ENCODE measurements at regions not wholly inside any gene's neighbourhood (a gene's known extent, or its start where the extent isn't known, plus 50 kb on each side); places are given as distances from the start of the nearest gene placed in this dataset.

- no peaks in the 10 kb centered on the region for H3K36me3 ChIP-seq (ENCODE audit: low read depth, missing control alignments)
- DNase-seq = no peak
- H3K27ac ChIP-seq = no peak overlapping the region
- intact Hi-C loops (cut with DNase I; ENCODE audit: low total_unique reads) = no loop called here
- H3K4me1 ChIP-seq = no peaks in the 10 kb centered on the region
- no peaks in the 10 kb centered on the region for H3K9me3 ChIP-seq
- no peaks in the 10 kb centered on the region for H3K27me3 ChIP-seq
- TF ChIP-seq POLR2A (IDR thresholded peaks at IDR 0.05) = no peak
- H3K4me3 ChIP-seq = no peak overlapping the region
- 59 to 68% methylated on average over 2 of the region's 2 CpGs for WGBS, 2 donors
Measured at GRCh38 chr2:180669016-180669415, 311.4 kb upstream of the UBE2E3 start.

GRCh38 chr2:180664507-180664906, 315.9 kb upstream of the UBE2E3 start:
- no peaks in the 10 kb centered on the region for H3K36me3 ChIP-seq (ENCODE audit: low read depth, missing control alignments)
- intact Hi-C loops (cut with DNase I; ENCODE audit: low total_unique reads) = no loop called here
- no peaks in the 10 kb centered on the region for H3K4me1 ChIP-seq
- H3K27ac ChIP-seq = no peak overlapping the region
- WGBS, 2 donors = 94 to 95% methylated on average over 2 of the region's 2 CpGs
- H3K9me3 ChIP-seq = no peaks in the 10 kb centered on the region
- H3K4me3 ChIP-seq = no peak overlapping the region
- TF ChIP-seq CTCF (IDR thresholded peaks at IDR 0.05) = no peak
- TF ChIP-seq POLR2A (IDR thresholded peaks at IDR 0.05) = no peak
- DNase-seq = no peak
- H3K27me3 ChIP-seq = no peaks in the 10 kb centered on the region

GRCh38 chr2:180662941-180663471, 317.4 kb upstream of the UBE2E3 start:
- no peaks in the 10 kb centered on the region for H3K9me3 ChIP-seq
- TF ChIP-seq POLR2A (IDR thresholded peaks at IDR 0.05) = no peak
- no peak for TF ChIP-seq CTCF (IDR thresholded peaks at IDR 0.05)
- no peaks in the 10 kb centered on the region for H3K27me3 ChIP-seq
- no peak for DNase-seq
- no peaks in the 10 kb centered on the region for H3K36me3 ChIP-seq (ENCODE audit: low read depth, missing control alignments)
- H3K4me3 ChIP-seq = no peak overlapping the region
- 81 to 85% methylated on average over 3 of the region's 3 CpGs for WGBS, 2 donors
- H3K27ac ChIP-seq = no peak overlapping the region
- H3K4me1 ChIP-seq = no peaks in the 10 kb centered on the region
- intact Hi-C loops (cut with DNase I; ENCODE audit: low total_unique reads) = no loop called here

- Histone ChIP-seq H3K4me3 (no peak overlapping the region), H3K9me3 (no peaks in the 10 kb centered on the region)
- no peak for DNase-seq
Measured at GRCh38 chr2:180662521-180662920, 317.9 kb upstream of the UBE2E3 start.

GRCh38 chr2:180661686-180662030, 318.7 kb upstream of the UBE2E3 start:
- no peak overlapping the region for H3K27ac ChIP-seq
- H3K36me3 ChIP-seq (ENCODE audit: low read depth, missing control alignments) = no peaks in the 10 kb centered on the region
- H3K4me1 ChIP-seq = no peaks in the 10 kb centered on the region
- intact Hi-C loops (cut with DNase I; ENCODE audit: low total_unique reads) = no loop called here
- TF ChIP-seq CTCF (IDR thresholded peaks at IDR 0.05) (no peak), POLR2A (IDR thresholded peaks at IDR 0.05) (no peak)
- DNase-seq = no peak
- no peaks in the 10 kb centered on the region for H3K27me3 ChIP-seq
- 72 to 84% methylated on average over 1 of the region's 1 CpG for WGBS, 2 donors
- H3K9me3 ChIP-seq = no peaks in the 10 kb centered on the region
- no peak overlapping the region for H3K4me3 ChIP-seq

More at GRCh38 chr2:180662521-180662920, 317.9 kb upstream of the UBE2E3 start:
- intact Hi-C loops (cut with DNase I; ENCODE audit: low total_unique reads) = no loop called here
- Histone ChIP-seq H3K36me3 (ENCODE audit: low read depth, missing control alignments) (no peaks in the 10 kb centered on the region), H3K27me3 (no peaks in the 10 kb centered on the region), H3K4me1 (no peaks in the 10 kb centered on the region), H3K27ac (no peak overlapping the region)
- TF ChIP-seq CTCF (IDR thresholded peaks at IDR 0.05) = no peak
- no peak for TF ChIP-seq POLR2A (IDR thresholded peaks at IDR 0.05)
- 69 to 73% methylated on average over 1 of the region's 1 CpG for WGBS, 2 donors
